Inflammatory macrophage (primary cell): ENCODE measurements at regions not wholly inside any gene's neighbourhood (a gene's known extent, or its start where the extent isn't known, plus 50 kb on each side); places are given as distances from the start of the nearest gene placed in this dataset.
"Not testable (repeated sequence)": the region's sequence is repeated elsewhere in the genome, so short reads cannot be mapped to it uniquely, and the experiment has no call there.

Source experiments
- DNase-seq, 2 donors: peaks; one replicate each; pipeline ENCODE4 v3.0.0-alpha.2; 2020 to 2022

GRCh38 chr2:34529965-34530364 is 930.9 kb upstream of the FAM98A start:
- no peak for DNase-seq

GRCh38 chr2:34523958-34524514 is 924.9 kb upstream of the FAM98A start:
- no peak for DNase-seq

GRCh38 chr2:34519659-34520058 is 920.6 kb upstream of the FAM98A start:
- no peak for DNase-seq

- DNase-seq = no peak
These were observed 899.5 kb upstream of the FAM98A start for GRCh38 chr2:34498561-34498960.

- not testable (repeated sequence) for DNase-seq
These were observed 895.1 kb upstream of the FAM98A start for GRCh38 chr2:34494192-34494591.

GRCh38 chr2:34492561-34493455 is 893.7 kb upstream of the FAM98A start:
- no peak for DNase-seq

- DNase-seq = no peak
These were observed 887.9 kb upstream of the FAM98A start for GRCh38 chr2:34486965-34487364.

GRCh38 chr2:34481542-34481941 is 882.4 kb upstream of the FAM98A start:
- DNase-seq = no peak

- DNase-seq = no peak
These were observed 881.3 kb upstream of the FAM98A start for GRCh38 chr2:34480366-34480765.

GRCh38 chr2:34475156-34475555 is 876.1 kb upstream of the FAM98A start:
- DNase-seq = no peak

- DNase-seq = no peak
These were observed 875.5 kb upstream of the FAM98A start for GRCh38 chr2:34474646-34475045.

GRCh38 chr2:34447097-34447496 is 848.0 kb upstream of the FAM98A start:
- no peak for DNase-seq

GRCh38 chr2:34423301-34423700 is 824.2 kb upstream of the FAM98A start:
- no peak for DNase-seq

- DNase-seq = no peak
These were observed 820.8 kb upstream of the FAM98A start for GRCh38 chr2:34419856-34420255.

- no peak for DNase-seq
These were observed 817.8 kb upstream of the FAM98A start for GRCh38 chr2:34416856-34417255.

GRCh38 chr2:34414856-34415255 is 815.8 kb upstream of the FAM98A start:
- no peak for DNase-seq

GRCh38 chr2:34408100-34408499 is 809.0 kb upstream of the FAM98A start:
- DNase-seq = no peak

- DNase-seq = no peak
These were observed 804.4 kb upstream of the FAM98A start for GRCh38 chr2:34403512-34403911.

- no peak for DNase-seq
These were observed 803.3 kb upstream of the FAM98A start for GRCh38 chr2:34402376-34402775.

- no peak for DNase-seq
These were observed 802.1 kb upstream of the FAM98A start for GRCh38 chr2:34401186-34401585.

- DNase-seq = no peak
These were observed 789.3 kb upstream of the FAM98A start for GRCh38 chr2:34388446-34388845.

- no peak for DNase-seq
These were observed 788.4 kb upstream of the FAM98A start for GRCh38 chr2:34387536-34387935.

GRCh38 chr2:34379586-34379985 is 780.5 kb upstream of the FAM98A start:
- no peak for DNase-seq

GRCh38 chr2:34373586-34374233 is 774.6 kb upstream of the FAM98A start:
- no peak for DNase-seq
